KBM-7 (cell line): ENCODE measurements at regions not wholly inside any gene's neighbourhood (a gene's known extent, or its start where the extent isn't known, plus 50 kb on each side); places are given as distances from the start of the nearest gene placed in this dataset.
"Not testable (repeated sequence)": the region's sequence is repeated elsewhere in the genome, so short reads cannot be mapped to it uniquely, and the experiment has no call there.

ENCODE experiments used
- DNase-seq: peaks from one replicate; pipeline ENCODE4 v3.0.0-alpha.2; 2015
- in situ Hi-C: fragments of 300-500 bp; cut with MboI; formaldehyde crosslinking; loops from 2 replicates; pipeline ENCODE4 v1.14.3; 2020; ENCODE audit warnings: low sequenced_read_pairs, low pct_unique_long_range_greater_than_20kb, mixed read lengths

DNA sequence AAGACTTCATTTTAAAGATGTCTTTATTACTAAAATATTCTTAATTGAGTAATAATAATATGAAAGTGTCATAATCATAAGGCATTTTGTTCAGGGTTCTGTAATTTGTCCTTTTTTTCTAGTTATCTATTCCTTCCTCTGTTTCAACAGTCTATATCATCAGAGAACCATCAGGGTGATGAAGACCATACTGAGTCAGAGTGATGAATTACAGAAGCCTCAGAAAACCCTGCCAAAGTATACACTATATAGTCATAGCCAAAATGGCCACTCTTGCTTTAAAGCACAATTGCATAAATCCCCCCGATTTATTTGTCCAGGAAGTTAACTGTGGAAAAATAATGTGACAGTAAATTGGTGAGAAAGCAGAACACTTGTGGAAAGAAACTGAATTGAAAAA lies 735.0 kb downstream of the EPHA7 start:
- no peak for DNase-seq
- in situ Hi-C loops, result no loop called here

DNA sequence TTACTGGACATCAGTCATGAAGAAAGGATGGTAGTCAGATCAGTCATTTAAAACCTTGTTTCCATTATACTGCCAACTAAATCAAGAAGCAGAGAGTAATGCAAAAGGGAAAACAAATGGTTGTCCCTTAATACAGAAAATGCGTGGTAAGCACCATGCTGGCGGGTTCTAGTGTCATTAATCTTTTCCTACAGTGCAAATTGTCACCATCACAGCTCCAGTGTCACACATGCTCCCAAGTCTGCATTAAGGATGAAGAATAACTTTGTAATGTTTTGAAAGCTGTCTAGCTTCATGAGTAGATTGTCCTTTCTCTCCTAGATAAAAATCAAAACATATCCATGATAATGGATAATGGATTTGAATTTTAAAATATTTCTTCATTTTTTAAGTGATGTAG lies 735.6 kb downstream of the EPHA7 start:
- in situ Hi-C loops, result no loop called here
- DNase-seq, result no peak

GRCh38 chr6:92682516-92683398 lies 736.6 kb downstream of the EPHA7 start:
- in situ Hi-C loops, result no loop called here

GRCh38 chr6:92681401-92681800 lies 738.0 kb downstream of the EPHA7 start:
- in situ Hi-C loops, result no loop called here
- no peak for DNase-seq

More at GRCh38 chr6:92682516-92683398, 736.6 kb downstream of the EPHA7 start:
- DNase-seq, result no peak

DNA sequence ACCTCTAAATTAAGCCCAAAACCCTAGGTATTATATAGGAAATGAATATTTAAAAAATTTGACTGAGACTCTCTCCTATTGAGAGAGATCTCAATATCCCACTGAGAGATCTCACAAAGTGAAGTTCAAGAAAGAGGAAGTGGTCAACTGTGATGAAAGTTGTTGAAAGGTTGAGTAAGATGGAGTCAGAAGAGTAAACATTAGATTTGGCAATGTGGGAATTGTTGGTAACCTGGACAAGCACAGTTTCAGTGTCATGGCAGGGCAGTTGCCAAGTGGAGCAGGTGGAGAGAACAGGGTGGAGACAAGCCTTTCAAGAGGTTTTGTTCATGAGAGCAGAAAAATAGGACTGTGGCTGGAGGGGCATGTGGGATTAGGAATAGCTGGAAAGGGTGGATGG lies 747.9 kb downstream of the EPHA7 start:
- DNase-seq, result peak; percentile 34
- in situ Hi-C loops, result not testable (repeated sequence)

GRCh38 chr6:92667843-92668242 lies 751.5 kb downstream of the EPHA7 start:
- no peak for DNase-seq
- in situ Hi-C loops, result no loop called here

GRCh38 chr6:92648364-92649086 lies 770.8 kb downstream of the EPHA7 start:
- no peak for DNase-seq
- in situ Hi-C loops, result no loop called here

DNA sequence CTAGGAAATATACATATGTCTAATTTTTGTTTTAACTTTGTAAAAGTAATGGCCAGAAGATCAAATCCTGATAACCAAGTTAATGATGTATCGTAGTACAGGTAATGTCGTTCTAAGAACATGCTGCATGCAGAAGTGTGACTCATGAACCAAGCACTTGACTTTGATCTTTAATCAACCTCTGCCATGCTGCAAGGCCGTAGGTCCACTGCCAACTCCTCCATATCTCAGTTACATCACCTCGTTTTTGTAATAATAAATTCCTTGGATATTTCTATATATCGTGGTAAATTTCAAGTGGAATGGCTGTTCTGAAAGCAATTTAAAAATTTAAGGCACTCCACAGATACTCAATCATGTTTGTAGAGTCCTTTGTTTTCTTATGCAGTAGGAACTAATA lies 771.7 kb downstream of the EPHA7 start:
- DNase-seq, result no peak
- in situ Hi-C loops, result no loop called here

DNA sequence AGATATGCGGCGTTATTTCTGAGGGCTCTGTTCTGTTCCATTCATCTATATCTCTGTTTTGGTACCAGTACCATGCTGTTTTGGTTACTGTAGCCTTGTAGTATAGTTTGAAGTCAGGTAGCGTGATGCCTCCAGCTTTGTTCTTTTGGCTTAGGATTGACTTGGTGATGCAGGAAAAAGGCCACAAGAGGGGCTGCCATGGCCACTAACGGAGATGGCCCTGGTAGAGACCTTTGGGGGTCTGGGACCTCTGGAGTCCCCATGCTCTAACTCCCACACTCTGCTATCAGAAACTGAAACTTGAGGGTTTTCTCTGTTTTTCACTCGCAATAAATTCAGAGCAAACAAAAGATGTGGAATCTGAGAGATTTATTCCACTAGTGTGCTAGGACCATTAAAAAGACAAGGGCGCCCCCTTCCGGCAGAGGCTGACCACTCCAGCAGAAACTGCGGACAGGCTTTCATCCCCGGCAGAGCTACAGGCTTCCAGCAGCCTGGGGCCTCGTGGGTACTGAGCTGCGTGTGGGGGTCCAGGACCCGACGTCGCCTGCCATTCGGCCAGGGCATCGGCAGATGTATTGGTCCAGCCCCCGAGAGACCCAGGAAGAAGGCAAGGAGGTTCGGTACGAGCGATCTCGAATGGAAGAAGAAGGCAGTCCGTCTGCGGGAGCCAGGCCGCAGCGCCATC lies 775.1 kb downstream of the EPHA7 start:
- in situ Hi-C loops, result not testable (repeated sequence)
- DNase-seq, result peak; percentile 53

DNA sequence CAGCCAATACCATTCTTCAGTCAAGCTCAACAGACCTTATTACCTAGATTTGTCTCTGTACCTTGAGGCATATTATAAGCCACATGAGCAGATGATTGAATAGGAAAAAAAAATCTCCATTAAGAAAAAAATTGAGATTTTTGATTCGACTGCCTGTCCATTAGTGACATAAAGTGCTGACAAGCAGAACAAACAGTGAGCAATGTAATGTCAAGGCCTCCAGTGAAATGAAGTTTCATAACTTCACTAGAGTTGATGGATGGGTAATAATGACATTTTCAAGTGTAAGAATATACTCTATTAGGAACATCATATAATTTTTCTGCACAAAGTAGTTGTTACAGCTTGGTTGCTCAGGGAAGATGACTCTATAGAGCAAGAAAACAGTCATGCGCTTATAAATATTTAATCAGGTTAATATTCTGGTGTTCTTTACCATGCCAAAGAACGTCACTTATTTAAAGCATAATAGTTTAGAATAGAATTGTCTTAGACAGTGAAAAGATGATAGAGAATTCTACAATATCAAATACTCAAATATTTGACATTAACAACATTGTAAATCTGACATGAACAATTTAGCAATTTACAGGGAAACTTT lies 783.7 kb downstream of the EPHA7 start:
- in situ Hi-C loops, result no loop called here

DNA sequence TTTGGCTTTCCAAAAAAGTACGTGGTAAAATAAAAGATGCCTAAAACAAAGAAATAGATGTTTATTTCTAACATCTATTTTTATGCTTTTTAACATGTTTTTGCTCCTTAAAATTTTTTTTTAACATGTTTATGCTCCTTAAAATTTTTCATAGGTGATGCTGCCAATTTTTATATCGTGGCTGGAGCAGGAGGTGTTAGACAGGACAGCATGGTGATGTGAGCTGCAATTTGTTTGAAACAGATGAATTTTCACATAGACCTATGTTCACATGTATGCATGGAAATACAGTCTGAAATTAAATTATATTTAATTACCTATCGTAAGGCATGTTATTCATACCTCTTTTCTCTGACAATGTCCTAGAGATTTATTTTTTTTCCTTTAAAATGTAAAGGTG lies 784.8 kb downstream of the EPHA7 start:
- DNase-seq, result no peak
- in situ Hi-C loops, result no loop called here

More for the DNA sequence above, 783.7 kb downstream of the EPHA7 start:
- DNase-seq, result no peak

- no peak for DNase-seq
- in situ Hi-C loops, result no loop called here
Measured at GRCh38 chr6:92623431-92623830, 795.9 kb downstream of the EPHA7 start.

DNA sequence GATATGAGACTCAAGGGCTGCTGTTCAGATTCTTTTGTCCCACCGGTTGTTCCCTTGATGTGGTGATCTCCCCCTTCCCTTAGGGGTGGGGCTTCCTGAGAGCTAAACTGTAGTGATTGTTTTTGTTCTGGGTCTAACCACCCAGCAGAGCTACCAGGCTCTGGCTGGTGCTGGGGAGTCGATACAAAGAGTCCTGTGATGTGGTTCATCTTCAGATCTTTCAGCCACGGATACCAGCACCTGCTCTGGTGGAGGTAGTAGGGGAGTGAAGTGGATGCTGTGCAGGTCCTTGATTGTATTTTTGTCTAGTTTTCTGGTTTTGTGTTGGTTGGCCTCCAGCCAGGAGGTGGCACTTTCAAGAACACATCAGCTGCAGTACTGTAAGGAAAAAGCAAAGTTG lies 801.6 kb downstream of the EPHA7 start:
- no peak for DNase-seq
- in situ Hi-C loops, result no loop called here

GRCh38 chr6:92608751-92609150 lies 810.6 kb downstream of the EPHA7 start:
- in situ Hi-C loops, result no loop called here
- DNase-seq, result no peak

DNA sequence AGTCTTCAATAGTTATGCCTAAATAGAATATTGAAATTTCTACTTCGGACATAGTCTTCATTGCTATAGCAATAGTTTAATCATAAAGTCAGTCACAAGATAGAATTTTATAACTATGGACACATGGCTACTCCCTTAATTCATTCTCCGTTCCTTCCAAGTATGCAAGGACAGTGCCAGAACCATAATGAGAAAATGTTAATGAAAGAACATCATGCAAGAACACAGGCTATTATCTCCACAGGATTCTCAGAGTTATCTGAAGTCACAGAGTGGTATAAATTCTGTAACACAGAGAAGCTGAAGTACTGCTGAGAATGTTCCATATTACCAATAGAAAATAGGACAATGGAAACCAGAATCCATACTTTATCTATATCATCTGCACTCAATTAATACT lies 826.2 kb downstream of the EPHA7 start:
- no peak for DNase-seq
- in situ Hi-C loops, result no loop called here

GRCh38 chr6:92589996-92590395 lies 829.4 kb downstream of the EPHA7 start:
- in situ Hi-C loops, result no loop called here
- no peak for DNase-seq

DNA sequence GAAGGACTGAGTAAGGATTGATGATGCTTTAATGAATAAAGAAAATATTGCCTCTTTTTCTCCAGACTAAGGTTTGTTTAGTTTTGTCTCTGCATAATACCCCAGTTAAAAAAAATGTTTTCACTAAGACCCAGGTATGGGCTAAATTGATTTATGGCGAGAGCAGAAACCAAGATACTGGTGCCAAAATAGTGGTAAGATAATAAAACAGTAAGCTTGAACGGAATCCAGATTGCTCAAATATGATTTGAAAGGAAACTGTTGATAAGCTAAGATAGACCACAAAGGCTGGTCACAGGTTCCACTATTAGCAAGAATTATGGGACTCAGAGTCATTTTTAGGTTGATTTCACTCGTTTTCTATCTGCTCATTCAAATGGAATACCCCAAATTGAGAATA lies 831.2 kb downstream of the EPHA7 start:
- no peak for DNase-seq
- in situ Hi-C loops, result no loop called here

GRCh38 chr6:92587525-92587924 lies 831.8 kb downstream of the EPHA7 start:
- DNase-seq, result no peak
- in situ Hi-C loops, result no loop called here

DNA sequence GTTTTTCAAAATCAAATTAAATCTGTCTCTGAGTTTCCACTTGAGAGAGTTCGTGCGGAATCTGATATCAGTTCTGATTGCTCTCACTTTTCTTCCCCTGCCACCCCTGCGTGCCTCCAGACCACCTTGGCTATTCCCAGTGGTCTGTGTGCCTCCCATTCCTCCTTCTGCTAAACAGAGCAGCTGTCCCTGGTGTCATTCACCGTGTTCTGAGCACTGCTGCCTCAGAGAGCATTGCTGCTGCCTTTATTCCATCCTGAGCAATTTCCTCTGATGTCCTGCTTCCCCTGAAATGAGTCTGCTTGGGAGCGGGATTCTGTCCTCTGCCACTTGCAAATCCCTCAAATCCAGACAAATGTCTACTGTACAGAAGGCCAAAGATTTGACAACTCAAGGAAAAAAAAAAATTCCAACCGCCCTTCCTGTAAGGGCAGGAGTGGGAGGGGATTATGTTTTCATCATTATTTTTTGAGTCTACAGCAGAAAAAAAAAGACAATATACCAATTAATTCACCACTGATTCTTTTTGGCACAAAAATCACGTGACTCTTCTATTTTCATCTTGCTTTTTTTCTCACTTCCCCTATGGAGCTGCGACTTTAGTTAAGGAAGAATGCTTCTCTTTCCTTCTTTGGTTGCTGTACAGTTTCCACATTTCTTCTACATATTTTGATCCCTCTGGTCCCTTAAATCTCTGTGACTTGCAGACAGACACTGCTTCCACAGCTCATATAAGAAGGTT lies 833.0 kb downstream of the EPHA7 start:
- no peak for DNase-seq
- in situ Hi-C loops, result no loop called here
